ENCODE measurements at regions not wholly inside any gene's neighbourhood (a gene's known extent, or its start where the extent isn't known, plus 50 kb on each side); places are given as distances from the start of the nearest gene placed in this dataset.

DNA sequence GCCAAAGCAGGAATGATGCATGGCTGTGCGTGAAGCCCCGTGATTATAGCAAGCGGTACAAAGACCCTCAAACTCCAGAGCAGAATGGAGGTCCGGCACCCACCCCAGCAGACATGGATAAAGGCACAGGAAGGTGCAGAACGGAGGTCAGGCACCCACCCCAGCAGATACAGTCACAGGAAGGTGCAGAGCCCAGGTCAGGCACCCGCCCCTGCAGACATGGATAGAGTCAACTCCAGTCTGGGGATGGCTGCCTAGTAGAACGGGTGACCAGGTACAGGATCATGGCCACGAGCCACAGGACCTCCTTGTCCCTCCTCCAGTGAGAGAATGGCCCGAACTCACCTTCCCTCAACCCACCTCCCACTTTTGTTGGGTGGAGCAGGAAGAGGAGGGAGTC, 318.3 kb upstream of the SALL3 start:
- TF ChIP-seq, protein P1, sequence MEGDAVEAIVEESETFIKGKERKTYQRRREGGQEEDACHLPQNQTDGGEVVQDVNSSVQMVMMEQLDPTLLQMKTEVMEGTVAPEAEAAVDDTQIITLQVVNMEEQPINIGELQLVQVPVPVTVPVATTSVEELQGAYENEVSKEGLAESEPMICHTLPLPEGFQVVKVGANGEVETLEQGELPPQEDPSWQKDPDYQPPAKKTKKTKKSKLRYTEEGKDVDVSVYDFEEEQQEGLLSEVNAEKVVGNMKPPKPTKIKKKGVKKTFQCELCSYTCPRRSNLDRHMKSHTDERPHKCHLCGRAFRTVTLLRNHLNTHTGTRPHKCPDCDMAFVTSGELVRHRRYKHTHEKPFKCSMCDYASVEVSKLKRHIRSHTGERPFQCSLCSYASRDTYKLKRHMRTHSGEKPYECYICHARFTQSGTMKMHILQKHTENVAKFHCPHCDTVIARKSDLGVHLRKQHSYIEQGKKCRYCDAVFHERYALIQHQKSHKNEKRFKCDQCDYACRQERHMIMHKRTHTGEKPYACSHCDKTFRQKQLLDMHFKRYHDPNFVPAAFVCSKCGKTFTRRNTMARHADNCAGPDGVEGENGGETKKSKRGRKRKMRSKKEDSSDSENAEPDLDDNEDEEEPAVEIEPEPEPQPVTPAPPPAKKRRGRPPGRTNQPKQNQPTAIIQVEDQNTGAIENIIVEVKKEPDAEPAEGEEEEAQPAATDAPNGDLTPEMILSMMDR (IDR thresholded peaks at IDR 0.05; ENCODE audit: low read depth, low read length, poor library complexity, severe bottlenecking): no peak
- no peak for TF ChIP-seq EZH2phosphoT487 (IDR thresholded peaks at IDR 0.05; ENCODE audit: borderline replicate concordance, low read length)
